ENCODE measurements at regions not wholly inside any gene's neighbourhood (a gene's known extent, or its start where the extent isn't known, plus 50 kb on each side); places are given as distances from the start of the nearest gene placed in this dataset.
"Not testable (repeated sequence)": the region's sequence is repeated elsewhere in the genome, so short reads cannot be mapped to it uniquely, and the experiment has no call there.

DNA sequence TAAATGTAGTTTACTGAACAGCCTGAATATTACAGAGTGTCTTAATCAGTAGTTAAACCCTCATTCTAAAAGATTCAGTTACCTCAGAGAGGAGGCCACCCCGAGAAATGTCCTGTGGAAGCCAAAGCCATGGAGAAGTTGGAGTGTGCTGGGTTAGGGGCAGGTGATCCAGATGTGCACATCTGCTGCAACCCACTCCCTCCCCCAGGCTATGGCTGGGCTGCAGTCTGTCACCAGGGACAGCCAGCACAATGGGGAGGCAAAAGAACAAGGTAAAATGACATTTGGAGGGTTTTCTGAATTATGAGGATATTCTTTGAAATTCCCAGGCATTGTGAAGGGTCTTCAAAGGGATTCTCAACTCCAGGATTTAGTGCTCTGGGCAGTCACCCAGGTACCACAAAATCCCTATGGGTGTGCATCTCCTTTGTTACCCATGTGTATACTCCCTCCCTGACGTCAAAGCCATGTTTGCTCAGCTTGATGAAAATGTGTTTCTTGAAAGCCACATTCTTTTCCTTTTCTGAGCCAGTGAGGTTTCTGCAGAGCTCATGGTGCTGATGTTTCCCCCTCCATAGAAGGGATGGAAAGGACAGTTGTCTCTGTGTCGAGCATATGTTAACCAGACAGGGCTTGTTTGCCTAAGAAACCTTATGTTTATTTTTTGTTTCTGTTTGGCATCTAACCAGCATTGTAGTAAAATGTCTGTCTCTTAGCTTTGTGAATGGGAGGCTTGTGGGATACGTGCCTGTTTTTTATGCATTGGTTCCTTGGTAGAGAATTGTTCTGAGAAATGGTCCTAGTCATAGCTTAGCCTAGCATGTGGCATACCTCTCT, 212.3 kb upstream of the TBX18 start:
- H3K9me3 ChIP-seq (ENCODE audit: control insufficient read depth in 2 of 2, insufficient read depth in 1 of 2, low read length in 1 of 2) = peaks cover 0 to 1% of the 10 kb centered on the region in 2 donors
- no peaks in the 10 kb centered on the region for H3K27me3 ChIP-seq (ENCODE audit: control insufficient read depth in 2 of 2, insufficient read depth in 1 of 2, low read length in 1 of 2)
- no peak overlapping the region for H3K27ac ChIP-seq (ENCODE audit: low read depth in 1 of 2, low read length in 1 of 2)
- H3K4me1 ChIP-seq (ENCODE audit: control insufficient read depth in 2 of 2, insufficient read depth in 2 of 2, low read length in 2 of 2) = no peaks in the 10 kb centered on the region
- no peak for DNase-seq (ENCODE audit: low read depth in 6 of 9, low spot score in 9 of 9)
- no peak overlapping the region for H3K4me3 ChIP-seq (ENCODE audit: low read length in 2 of 2)
- no peaks in the 10 kb centered on the region for H3K36me3 ChIP-seq (ENCODE audit: control insufficient read depth in 2 of 2, insufficient read depth in 2 of 2, low read length in 1 of 2)
- 79% methylated on average over 4 of the region's 4 CpGs for WGBS

DNA sequence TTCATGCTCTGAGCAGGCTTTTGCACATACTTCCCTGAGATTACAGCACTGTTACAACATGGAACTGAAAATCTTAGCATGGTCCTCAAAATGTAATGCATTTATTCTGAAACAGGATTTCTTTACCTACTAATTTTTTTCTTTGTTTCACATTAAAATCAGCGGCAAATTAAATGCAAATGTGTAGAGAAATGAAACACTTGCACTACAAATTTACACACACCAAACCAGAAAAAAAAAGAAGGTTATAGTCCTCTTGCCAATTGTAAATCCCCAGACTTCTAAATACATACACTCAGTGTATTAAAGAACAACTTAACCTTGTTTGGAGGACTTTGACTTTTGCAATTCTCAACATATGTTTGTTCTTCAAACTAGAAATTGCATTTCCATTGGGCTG, 210.9 kb upstream of the TBX18 start:
- no peak for DNase-seq (ENCODE audit: low read depth in 6 of 9, low spot score in 9 of 9)
- Histone ChIP-seq H3K4me1 (ENCODE audit: control insufficient read depth in 2 of 2, insufficient read depth in 2 of 2, low read length in 2 of 2) (no peaks in the 10 kb centered on the region), H3K27me3 (ENCODE audit: control insufficient read depth in 2 of 2, insufficient read depth in 1 of 2, low read length in 1 of 2) (no peaks in the 10 kb centered on the region), H3K27ac (ENCODE audit: low read depth in 1 of 2, low read length in 1 of 2) (no peak overlapping the region), H3K9me3 (ENCODE audit: control insufficient read depth in 2 of 2, insufficient read depth in 1 of 2, low read length in 1 of 2) (peaks cover 0 to 1% of the 10 kb centered on the region in 2 donors), H3K4me3 (ENCODE audit: low read length in 2 of 2) (no peak overlapping the region), H3K36me3 (ENCODE audit: control insufficient read depth in 2 of 2, insufficient read depth in 2 of 2, low read length in 1 of 2) (no peaks in the 10 kb centered on the region)
- WGBS = 94% methylated on average over 1 of the region's 1 CpG

DNA sequence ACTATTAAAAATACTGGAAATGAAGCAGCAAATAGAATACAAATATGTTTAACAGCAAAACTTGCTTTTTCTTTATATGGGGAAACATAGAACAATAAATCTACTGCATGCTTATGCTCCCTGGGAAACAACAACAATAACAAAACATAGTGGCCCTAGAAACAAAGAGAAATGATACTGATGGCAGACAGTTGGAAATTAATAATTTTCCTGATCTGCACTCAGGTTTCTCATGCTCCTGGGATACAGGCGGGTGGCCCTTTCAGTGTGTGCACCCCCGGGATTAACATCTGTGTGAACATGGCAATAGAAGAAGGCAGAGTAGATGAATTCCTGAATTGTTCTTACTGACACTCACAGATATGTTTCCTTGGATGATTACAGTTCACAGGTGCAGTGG, 209.2 kb upstream of the TBX18 start:
- no peak overlapping the region for H3K4me3 ChIP-seq (ENCODE audit: low read length in 2 of 2)
- no peaks in the 10 kb centered on the region for H3K27me3 ChIP-seq (ENCODE audit: control insufficient read depth in 2 of 2, insufficient read depth in 1 of 2, low read length in 1 of 2)
- H3K4me1 ChIP-seq (ENCODE audit: control insufficient read depth in 2 of 2, insufficient read depth in 2 of 2, low read length in 2 of 2) = no peaks in the 10 kb centered on the region
- no peaks in the 10 kb centered on the region for H3K36me3 ChIP-seq (ENCODE audit: control insufficient read depth in 2 of 2, insufficient read depth in 2 of 2, low read length in 1 of 2)
- WGBS = 92% methylated on average over 2 of the region's 2 CpGs
- no peak for DNase-seq (ENCODE audit: low read depth in 6 of 9, low spot score in 9 of 9)
- H3K27ac ChIP-seq (ENCODE audit: low read depth in 1 of 2, low read length in 1 of 2) = no peak overlapping the region
- peaks cover 0 to 1% of the 10 kb centered on the region in 2 donors for H3K9me3 ChIP-seq (ENCODE audit: control insufficient read depth in 2 of 2, insufficient read depth in 1 of 2, low read length in 1 of 2)

DNA sequence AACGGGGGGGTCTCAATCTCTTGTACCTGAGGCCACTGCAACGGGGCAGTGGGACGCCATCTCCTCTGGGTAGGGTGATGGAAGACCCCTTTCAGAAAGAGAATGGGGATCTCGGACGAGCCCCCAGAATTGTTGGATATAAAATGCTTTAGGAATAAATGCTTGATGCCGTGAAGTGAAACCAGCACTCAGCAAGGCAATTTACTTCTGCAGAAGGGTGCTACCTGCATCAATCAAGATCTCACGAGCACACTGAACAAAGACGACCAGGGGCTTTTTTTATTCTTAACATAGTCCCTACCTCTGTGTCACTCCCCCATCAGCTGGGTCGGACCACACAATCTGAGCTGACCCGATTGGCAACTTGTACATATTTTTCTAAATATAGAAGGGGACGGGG, 203.6 kb upstream of the TBX18 start:
- no peak for DNase-seq (ENCODE audit: low read depth in 6 of 9, low spot score in 9 of 9)
- 95% methylated on average over 11 of the region's 11 CpGs for WGBS
- Histone ChIP-seq H3K27me3 (ENCODE audit: control insufficient read depth in 2 of 2, insufficient read depth in 1 of 2, low read length in 1 of 2) (no peaks in the 10 kb centered on the region), H3K9me3 (ENCODE audit: control insufficient read depth in 2 of 2, insufficient read depth in 1 of 2, low read length in 1 of 2) (peaks cover 1 to 10% of the 10 kb centered on the region in 2 donors), H3K27ac (ENCODE audit: low read depth in 1 of 2, low read length in 1 of 2) (no peak overlapping the region), H3K4me3 (ENCODE audit: low read length in 2 of 2) (no peak overlapping the region), H3K36me3 (ENCODE audit: control insufficient read depth in 2 of 2, insufficient read depth in 2 of 2, low read length in 1 of 2) (no peaks in the 10 kb centered on the region), H3K4me1 (ENCODE audit: control insufficient read depth in 2 of 2, insufficient read depth in 2 of 2, low read length in 2 of 2) (no peaks in the 10 kb centered on the region)

DNA sequence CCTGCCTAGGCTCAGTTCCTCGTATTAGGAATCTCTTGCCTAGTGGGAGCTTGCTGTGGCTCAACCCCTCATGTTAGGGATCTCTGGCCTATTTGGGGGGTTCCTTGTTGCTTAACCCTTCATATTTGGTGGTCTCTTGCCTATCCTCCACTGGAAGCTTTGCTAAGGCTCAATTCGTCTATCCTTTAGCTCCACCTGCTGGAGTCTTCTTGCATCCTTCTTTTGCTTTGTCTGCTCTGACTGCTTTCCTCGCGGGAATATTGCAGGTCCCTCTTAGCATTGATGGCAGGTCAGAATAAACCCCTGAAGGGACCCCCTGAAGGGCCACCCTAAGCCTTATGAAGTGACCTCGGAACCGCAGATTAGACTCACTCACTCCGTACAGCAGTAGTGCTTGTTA, 203.0 kb upstream of the TBX18 start:
- no peak overlapping the region for H3K4me3 ChIP-seq (ENCODE audit: low read length in 2 of 2)
- H3K9me3 ChIP-seq (ENCODE audit: control insufficient read depth in 2 of 2, insufficient read depth in 1 of 2, low read length in 1 of 2) = peaks cover 0 to 10% of the 10 kb centered on the region in 2 donors
- no peaks in the 10 kb centered on the region for H3K36me3 ChIP-seq (ENCODE audit: control insufficient read depth in 2 of 2, insufficient read depth in 2 of 2, low read length in 1 of 2)
- no peak overlapping the region for H3K27ac ChIP-seq (ENCODE audit: low read depth in 1 of 2, low read length in 1 of 2)
- H3K27me3 ChIP-seq (ENCODE audit: control insufficient read depth in 2 of 2, insufficient read depth in 1 of 2, low read length in 1 of 2) = no peaks in the 10 kb centered on the region
- DNase-seq (ENCODE audit: low read depth in 6 of 9, low spot score in 9 of 9) = peak in 1 of 9 donors; percentile 4
- no peaks in the 10 kb centered on the region for H3K4me1 ChIP-seq (ENCODE audit: control insufficient read depth in 2 of 2, insufficient read depth in 2 of 2, low read length in 2 of 2)
- 68% methylated on average over 7 of the region's 7 CpGs for WGBS

DNA sequence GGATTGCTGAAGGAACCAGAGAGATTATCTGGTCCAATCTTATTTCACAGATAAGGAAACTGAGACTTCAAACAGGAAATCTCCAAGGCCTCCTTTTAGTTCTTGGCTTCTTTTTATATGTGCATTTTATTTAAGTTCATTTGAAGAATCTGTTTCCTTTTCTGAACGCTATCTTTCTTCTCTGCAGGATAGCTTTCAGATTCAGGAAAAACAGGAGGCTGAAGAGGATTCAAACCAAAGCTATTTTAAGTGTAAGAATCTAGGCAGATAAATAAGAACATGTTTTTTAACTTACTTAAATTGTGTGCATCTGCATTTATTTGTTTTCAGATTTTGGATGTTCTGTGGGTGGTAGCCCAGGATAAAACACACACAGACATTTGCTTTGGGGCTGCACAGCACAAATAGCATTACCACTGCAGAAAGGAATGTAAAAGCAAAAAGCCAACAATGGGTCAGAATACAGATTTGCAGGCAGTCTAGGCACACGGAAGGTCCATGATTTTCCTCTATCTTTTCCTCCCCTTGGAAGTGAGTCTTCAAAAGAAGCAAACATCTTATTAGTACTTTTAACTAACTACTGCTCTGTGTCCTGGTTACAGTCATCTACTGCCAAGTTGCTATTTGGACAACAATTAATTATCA, 188.8 kb upstream of the TBX18 start:
- Histone ChIP-seq H3K36me3 (ENCODE audit: control insufficient read depth in 2 of 2, insufficient read depth in 2 of 2, low read length in 1 of 2) (no peaks in the 10 kb centered on the region), H3K4me3 (ENCODE audit: low read length in 2 of 2) (no peak overlapping the region), H3K27me3 (ENCODE audit: control insufficient read depth in 2 of 2, insufficient read depth in 1 of 2, low read length in 1 of 2) (no peaks in the 10 kb centered on the region), H3K27ac (ENCODE audit: low read depth in 1 of 2, low read length in 1 of 2) (no peak overlapping the region), H3K4me1 (ENCODE audit: control insufficient read depth in 2 of 2, insufficient read depth in 2 of 2, low read length in 2 of 2) (no peaks in the 10 kb centered on the region), H3K9me3 (ENCODE audit: control insufficient read depth in 2 of 2, insufficient read depth in 1 of 2, low read length in 1 of 2) (no peaks in the 10 kb centered on the region)
- no peak for DNase-seq (ENCODE audit: low read depth in 6 of 9, low spot score in 9 of 9)
- WGBS = 62% methylated on average over 2 of the region's 2 CpGs

DNA sequence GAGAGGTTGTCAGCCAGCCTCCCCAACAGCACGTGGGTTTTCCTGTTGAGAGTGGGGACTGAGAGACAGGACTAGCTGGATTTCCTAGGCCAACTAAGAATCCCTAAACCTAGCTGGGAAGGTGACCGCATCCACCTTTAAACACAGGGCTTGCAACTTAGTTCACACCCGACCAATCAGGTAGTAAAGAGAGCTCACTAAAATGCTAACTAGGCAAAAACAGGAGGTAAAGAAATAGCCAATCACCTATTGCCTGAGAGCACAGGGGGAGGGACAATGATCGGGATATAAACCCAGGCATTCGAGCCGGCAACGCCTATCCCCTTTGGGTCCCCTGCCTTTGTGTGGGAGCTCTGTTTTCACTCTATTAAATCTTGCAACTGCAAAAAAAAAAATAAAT, 180.5 kb upstream of the TBX18 start:
- H3K27me3 ChIP-seq (ENCODE audit: control insufficient read depth in 2 of 2, insufficient read depth in 1 of 2, low read length in 1 of 2) = not testable (repeated sequence)
- WGBS = 86% methylated on average over 7 of the region's 7 CpGs

DNA sequence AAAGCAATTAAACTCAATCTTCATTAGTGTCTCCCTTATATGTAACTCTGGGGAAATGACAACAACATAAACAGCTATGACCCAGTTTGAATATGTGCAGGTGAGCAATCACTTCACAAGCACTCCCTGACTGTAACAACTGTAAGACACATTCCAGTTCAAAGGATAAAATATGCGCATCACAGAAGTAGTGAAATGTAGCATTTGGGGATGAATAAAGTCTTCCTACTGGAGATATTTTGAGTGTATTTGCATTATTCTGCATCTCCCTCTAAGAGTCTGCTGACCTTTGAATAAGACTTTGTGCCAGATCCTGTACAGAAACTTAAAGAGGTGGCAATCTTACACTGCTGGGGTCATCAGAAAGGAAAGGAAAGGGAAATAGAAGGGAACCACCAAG, 179.5 kb upstream of the TBX18 start:
- Histone ChIP-seq H3K4me3 (ENCODE audit: low read length in 2 of 2) (no peak overlapping the region), H3K27ac (ENCODE audit: low read depth in 1 of 2, low read length in 1 of 2) (no peak overlapping the region), H3K9me3 (ENCODE audit: control insufficient read depth in 2 of 2, insufficient read depth in 1 of 2, low read length in 1 of 2) (no peaks in the 10 kb centered on the region), H3K27me3 (ENCODE audit: control insufficient read depth in 2 of 2, insufficient read depth in 1 of 2, low read length in 1 of 2) (no peaks in the 10 kb centered on the region), H3K4me1 (ENCODE audit: control insufficient read depth in 2 of 2, insufficient read depth in 2 of 2, low read length in 2 of 2) (no peaks in the 10 kb centered on the region), H3K36me3 (ENCODE audit: control insufficient read depth in 2 of 2, insufficient read depth in 2 of 2, low read length in 1 of 2) (no peaks in the 10 kb centered on the region)
- 95% methylated on average over 1 of the region's 1 CpG for WGBS
- DNase-seq (ENCODE audit: low read depth in 6 of 9, low spot score in 9 of 9) = no peak

More for the DNA sequence above, 180.5 kb upstream of the TBX18 start:
- DNase-seq (ENCODE audit: low read depth in 6 of 9, low spot score in 9 of 9); H3K36me3 ChIP-seq (ENCODE audit: control insufficient read depth in 2 of 2, insufficient read depth in 2 of 2, low read length in 1 of 2); H3K4me1 ChIP-seq (ENCODE audit: control insufficient read depth in 2 of 2, insufficient read depth in 2 of 2, low read length in 2 of 2); H3K4me3 ChIP-seq (ENCODE audit: low read length in 2 of 2); H3K27ac ChIP-seq (ENCODE audit: low read depth in 1 of 2, low read length in 1 of 2); H3K9me3 ChIP-seq (ENCODE audit: control insufficient read depth in 2 of 2, insufficient read depth in 1 of 2, low read length in 1 of 2): not testable (repeated sequence)

DNA sequence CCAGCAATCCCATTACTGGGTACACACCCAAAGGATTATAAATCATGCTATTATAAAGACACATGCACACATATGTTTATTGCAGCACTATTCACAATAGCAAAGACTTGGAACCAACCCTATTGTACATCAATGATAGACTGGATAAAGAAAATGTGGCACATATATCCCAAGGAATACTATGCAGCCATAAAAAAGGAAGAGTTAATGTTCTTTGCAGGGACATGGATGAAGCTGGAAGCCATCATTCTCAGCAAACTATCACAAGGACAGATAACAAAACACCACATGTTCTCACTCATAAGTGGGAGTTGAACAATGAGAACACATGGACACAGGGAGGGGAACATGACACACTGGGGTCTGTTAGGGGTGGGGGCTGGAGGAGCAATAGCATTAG, 177.2 kb upstream of the TBX18 start:
- H3K36me3 ChIP-seq (ENCODE audit: control insufficient read depth in 2 of 2, insufficient read depth in 2 of 2, low read length in 1 of 2); DNase-seq (ENCODE audit: low read depth in 6 of 9, low spot score in 9 of 9); H3K4me3 ChIP-seq (ENCODE audit: low read length in 2 of 2); H3K27ac ChIP-seq (ENCODE audit: low read depth in 1 of 2, low read length in 1 of 2); H3K9me3 ChIP-seq (ENCODE audit: control insufficient read depth in 2 of 2, insufficient read depth in 1 of 2, low read length in 1 of 2); H3K4me1 ChIP-seq (ENCODE audit: control insufficient read depth in 2 of 2, insufficient read depth in 2 of 2, low read length in 2 of 2); H3K27me3 ChIP-seq (ENCODE audit: control insufficient read depth in 2 of 2, insufficient read depth in 1 of 2, low read length in 1 of 2): not testable (repeated sequence)
